HCT116 (cell line): ENCODE measurements at regions not wholly inside any gene's neighbourhood (a gene's known extent, or its start where the extent isn't known, plus 50 kb on each side); places are given as distances from the start of the nearest gene placed in this dataset.

Source experiments
- ATAC-seq: fragments of 200-7000 bp; cut with Tn5 transposase; 2 replicates; pipeline ENCODE4 v1.9.1; 2020; ENCODE audit warnings: mild to moderate bottlenecking, moderate library complexity
- BruUV-seq: library from RNA; stranded (reverse); fragments of 400-500 nt; replicated peaks from 2 replicates; lab custom pipeline; 2021; lab: Mats Ljungman, UMichigan
- CTCF ChIA-PET: fragments of 300-600 bp; sonication (Branson Sonifier 250); formaldehyde crosslinking; loops from one replicate; lab custom pipeline; 2021; ENCODE audit warnings: antibody characterized with exemption; lab: Charles Lee
- POLR2A ChIA-PET: fragments of 300-600, 350-600 bp; sonication (Branson Sonifier 250); formaldehyde crosslinking; loops from one replicate; lab custom pipeline; 2021; ENCODE audit warnings: antibody characterized with exemption; lab: Charles Lee
- RAD21 ChIA-PET, 2 experiments: fragments of 300-600 bp; sonication (Branson Sonifier 250); formaldehyde crosslinking; loops; one replicate each; lab custom pipeline; 2023; ENCODE audit warnings: low total read pairs in 2 of 2; ENCODE audit not compliant: uncharacterized antibody in 2 of 2, unreplicated experiment in 2 of 2, low non-redundant PET in 1 of 2; lab: Charles Lee
- DNase-seq: peaks from one replicate; pipeline ENCODE4 v3.0.0-alpha.2; 2010; ENCODE audit warnings: low read depth, low spot score
- H2AFZ ChIP-seq: fragments of 200-600 bp; shearing (Covaris generic), sonication (generic); 2 replicates; pipeline ENCODE4 v1.6.1; 2017; ENCODE audit warnings: low read depth, mixed run types, mixed read lengths, antibody characterized with exemption, low read length; ENCODE audit not compliant: poor library complexity, severe bottlenecking
- H3K27ac ChIP-seq: 2 replicates; pipeline ENCODE4 v1.5.1; 2012; ENCODE audit warnings: low read depth, low read length
- H3K27me3 ChIP-seq: fragments of 200-600 bp; sonication (generic); 2 replicates; pipeline ENCODE4 v1.6.1; 2016; ENCODE audit warnings: mixed run types, low read length, mixed read lengths; ENCODE audit not compliant: insufficient read depth
- H3K36me3 ChIP-seq, 2 experiments: fragments of 200-500 bp in 1 of 2; fragments of 200-600 bp in 1 of 2; sonication (Bioruptor generic) in 1 of 2; sonication (generic) in 1 of 2; 2 replicates each; pipeline versions ENCODE4 v1.5.1 to v1.6.1; 2014 to 2016; ENCODE audit warnings: low read length in 2 of 2, inconsistent platforms in 1 of 2, mixed read lengths in 1 of 2, mixed run types in 1 of 2; ENCODE audit not compliant: insufficient read depth in 2 of 2, control insufficient read depth in 1 of 2
- H3K4me1 ChIP-seq, 2 experiments: fragments of 200-600 bp in 1 of 2; sonication (generic) in 1 of 2; 2 replicates each; pipeline versions ENCODE4 v1.5.1 to v1.6.1; 2012 to 2017; ENCODE audit warnings: low read length in 2 of 2, inconsistent platforms in 1 of 2, mild to moderate bottlenecking in 1 of 2, mixed read lengths in 1 of 2, mixed run types in 1 of 2, moderate library complexity in 1 of 2; ENCODE audit not compliant: insufficient read depth in 2 of 2, control insufficient read depth in 1 of 2
- H3K4me2 ChIP-seq: fragments of 200-600 bp; sonication (generic); 2 replicates; pipeline ENCODE4 v1.6.1; 2017; ENCODE audit warnings: mixed run types, low read length, mixed read lengths
- H3K4me3 ChIP-seq, 2 experiments: fragments of 200-600 bp in 1 of 2; sonication (generic) in 1 of 2; replicated peaks in 1 of 2; 2 replicates each; pipeline ENCODE4 v1.5.1; 2011 to 2016; ENCODE audit warnings: low read length in 2 of 2, control low read depth in 1 of 2, low read depth in 1 of 2, mild to moderate bottlenecking in 1 of 2, mixed read lengths in 1 of 2, mixed run types in 1 of 2
- H3K79me2 ChIP-seq: fragments of 200-600 bp; sonication (generic); 2 replicates; pipeline ENCODE4 v1.6.1; 2017; ENCODE audit warnings: mild to moderate bottlenecking, mixed run types, low read length, moderate library complexity, mixed read lengths; ENCODE audit not compliant: insufficient read depth
- H3K9ac ChIP-seq: fragments of 200-600 bp; sonication (generic); 2 replicates; pipeline ENCODE4 v1.6.1; 2016; ENCODE audit warnings: low read length, mixed read lengths
- H3K9me2 ChIP-seq: fragments of 200-600 bp; sonication (generic), shearing (Covaris generic); 2 replicates; pipeline ENCODE4 v1.6.1; 2017; ENCODE audit warnings: mixed run types, mild to moderate bottlenecking, moderate library complexity; ENCODE audit not compliant: insufficient read depth
- H3K9me3 ChIP-seq, 2 experiments: fragments of 200-500 bp in 1 of 2; fragments of 200-600 bp in 1 of 2; sonication (Bioruptor generic) in 1 of 2; sonication (generic) in 1 of 2; 2 replicates each; pipeline ENCODE4 v1.6.1; 2014 to 2017; ENCODE audit warnings: low read length in 2 of 2, mixed read lengths in 2 of 2, inconsistent platforms in 1 of 2, low read depth in 1 of 2, mild to moderate bottlenecking in 1 of 2, mixed run types in 1 of 2, moderate library complexity in 1 of 2; ENCODE audit not compliant: control insufficient read depth in 1 of 2, insufficient read depth in 1 of 2
- H4K20me1 ChIP-seq: fragments of 200-600 bp; sonication (generic), shearing (Covaris generic); 2 replicates; pipeline ENCODE4 v1.6.1; 2017; ENCODE audit warnings: mixed run types, mild to moderate bottlenecking, moderate library complexity; ENCODE audit not compliant: insufficient read depth
- CEBPB ChIP-seq: IDR thresholded peaks from 2 replicates; pipeline ENCODE4 v1.6.1; 2012; ENCODE audit warnings: low read depth
- CTCF ChIP-seq, 3 experiments: fragments of 200-600 bp in 1 of 3; sonication (generic) in 1 of 3; IDR thresholded peaks in 2 of 3; conservative IDR thresholded peaks in 1 of 3; 2 replicates each; pipeline ENCODE4 v1.5.1; 2012 to 2017; ENCODE audit warnings: low read depth in 2 of 3, low read length in 2 of 3, antibody characterized with exemption in 1 of 3, borderline replicate concordance in 1 of 3, control low read depth in 1 of 3, mild to moderate bottlenecking in 1 of 3, mixed read lengths in 1 of 3, mixed run types in 1 of 3, moderate library complexity in 1 of 3; ENCODE audit not compliant: insufficient read depth in 1 of 3
- EGR1 ChIP-seq: IDR thresholded peaks from 2 replicates; pipeline ENCODE4 v1.6.1; 2012; ENCODE audit warnings: low read depth
- ELF1 ChIP-seq: IDR thresholded peaks from 2 replicates; pipeline ENCODE4 v1.6.1; 2012; ENCODE audit warnings: low read depth, borderline replicate concordance
- JUND ChIP-seq: IDR thresholded peaks from 2 replicates; pipeline ENCODE4 v1.6.1; 2012
- MAX ChIP-seq: IDR thresholded peaks from 2 replicates; pipeline ENCODE4 v1.6.1; 2012
- POLR2AphosphoS5 ChIP-seq: IDR thresholded peaks from 2 replicates; pipeline ENCODE4 v1.6.1; 2011; ENCODE audit warnings: mild to moderate bottlenecking, low read depth, low read length, moderate library complexity
- RAD21 ChIP-seq: IDR thresholded peaks from 2 replicates; pipeline ENCODE4 v1.6.1; 2012; ENCODE audit warnings: low read depth, mild to moderate bottlenecking
- SIN3A ChIP-seq: IDR thresholded peaks from 2 replicates; pipeline ENCODE4 v1.6.1; 2012; ENCODE audit warnings: low read depth
- SP1 ChIP-seq: IDR thresholded peaks from 2 replicates; pipeline ENCODE4 v1.6.1; 2012; ENCODE audit warnings: low read depth
- SRF ChIP-seq: IDR thresholded peaks from 2 replicates; pipeline ENCODE4 v1.6.1; 2012; ENCODE audit warnings: low read depth
- ZNF274 ChIP-seq: fragments of 200-500 bp; sonication (Bioruptor generic); IDR thresholded peaks from 2 replicates; pipeline ENCODE4 v1.6.1; 2014; ENCODE audit warnings: mild to moderate bottlenecking, low read depth, low read length, inconsistent platforms
- intact Hi-C: fragments of 100-400 bp; cut with micrococcal nuclease; formaldehyde crosslinking; loops from 2 replicates; pipeline ENCODE4 v1.10.0; 2022
- TF ChIP-seq, protein P1 (sequence below): IDR thresholded peaks from 2 replicates; pipeline ENCODE4 v1.6.1; 2011; ENCODE audit warnings: mild to moderate bottlenecking, low read length, moderate library complexity; ENCODE audit not compliant: insufficient replicate concordance; ENCODE audit errors: extremely low read depth

- POLR2A ChIA-PET = no interaction called here
- CTCF ChIA-PET = no interaction called here
- H3K27me3 ChIP-seq = peaks cover 34% of the 10 kb centered on the region
- no peaks in the 10 kb centered on the region for H3K79me2 ChIP-seq
- no peaks in the 10 kb centered on the region for H3K9me2 ChIP-seq
- H3K27ac ChIP-seq = no peak overlapping the region
- no peak overlapping the region for H3K4me2 ChIP-seq
- no peaks in the 10 kb centered on the region for H3K36me3 ChIP-seq
- H3K4me1 ChIP-seq = 0 out of 4 replicates have a peak, but pooled peaks cover 0 to 5% of the 10 kb centered on the region in 2 experiments
- no peak overlapping the region for H3K9ac ChIP-seq
- BruUV-seq = no TSS peak
- no peaks in the 10 kb centered on the region for H3K9me3 ChIP-seq
- no peaks in the 10 kb centered on the region for H4K20me1 ChIP-seq
- no peak overlapping the region for H2AFZ ChIP-seq
- TF ChIP-seq SIN3A = no peak
- TF ChIP-seq ELF1 = no peak
- no peak for TF ChIP-seq ZNF274
- no peak for TF ChIP-seq CEBPB
- TF ChIP-seq MAX = no peak
- no peak for TF ChIP-seq JUND
- TF ChIP-seq RAD21 = no peak
- TF ChIP-seq, protein P1, sequence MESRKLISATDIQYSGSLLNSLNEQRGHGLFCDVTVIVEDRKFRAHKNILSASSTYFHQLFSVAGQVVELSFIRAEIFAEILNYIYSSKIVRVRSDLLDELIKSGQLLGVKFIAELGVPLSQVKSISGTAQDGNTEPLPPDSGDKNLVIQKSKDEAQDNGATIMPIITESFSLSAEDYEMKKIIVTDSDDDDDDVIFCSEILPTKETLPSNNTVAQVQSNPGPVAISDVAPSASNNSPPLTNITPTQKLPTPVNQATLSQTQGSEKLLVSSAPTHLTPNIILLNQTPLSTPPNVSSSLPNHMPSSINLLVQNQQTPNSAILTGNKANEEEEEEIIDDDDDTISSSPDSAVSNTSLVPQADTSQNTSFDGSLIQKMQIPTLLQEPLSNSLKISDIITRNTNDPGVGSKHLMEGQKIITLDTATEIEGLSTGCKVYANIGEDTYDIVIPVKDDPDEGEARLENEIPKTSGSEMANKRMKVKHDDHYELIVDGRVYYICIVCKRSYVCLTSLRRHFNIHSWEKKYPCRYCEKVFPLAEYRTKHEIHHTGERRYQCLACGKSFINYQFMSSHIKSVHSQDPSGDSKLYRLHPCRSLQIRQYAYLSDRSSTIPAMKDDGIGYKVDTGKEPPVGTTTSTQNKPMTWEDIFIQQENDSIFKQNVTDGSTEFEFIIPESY = no peak
- no peak overlapping the region for H3K4me3 ChIP-seq
- intact Hi-C loops = no loop called here
- DNase-seq (no peak), ATAC-seq (no peak)
- RAD21 ChIA-PET = no interaction called here
These were observed 181.1 kb downstream of the MIAT start for GRCh38 chr22:26838471-26838825.

DNA sequence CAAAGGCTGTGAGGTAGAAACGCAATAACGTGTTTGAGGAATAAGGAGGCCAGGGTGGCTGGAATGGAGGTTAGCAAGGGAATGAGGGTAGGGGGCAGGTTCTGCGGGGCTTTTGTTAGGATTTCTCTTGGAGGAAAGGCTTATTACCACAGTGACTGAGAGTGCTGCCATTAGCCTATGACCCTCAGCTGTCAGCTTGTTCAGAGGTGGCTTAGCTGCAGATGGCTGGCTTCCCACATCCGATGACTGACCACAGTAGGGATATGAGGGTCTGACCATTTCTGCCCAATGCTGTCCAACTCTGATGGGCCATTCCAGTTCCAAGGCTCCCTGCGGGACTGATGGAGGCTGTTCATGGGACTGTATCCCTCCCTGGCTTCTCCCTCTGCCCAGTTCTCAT, 181.8 kb downstream of the MIAT start:
- CTCF ChIA-PET = no interaction called here
- Histone ChIP-seq H3K27ac (no peak overlapping the region), H3K79me2 (no peaks in the 10 kb centered on the region), H4K20me1 (no peaks in the 10 kb centered on the region), H3K36me3 (no peaks in the 10 kb centered on the region), H3K9me3 (no peaks in the 10 kb centered on the region), H2AFZ (no peak overlapping the region), H3K9ac (no peak overlapping the region), H3K4me1 (0 out of 4 replicates have a peak, but pooled peaks cover 0 to 5% of the 10 kb centered on the region in 2 experiments), H3K4me3 (no peak overlapping the region), H3K27me3 (peaks cover 42% of the 10 kb centered on the region), H3K4me2 (no peak overlapping the region), H3K9me2 (no peaks in the 10 kb centered on the region)
- RAD21 ChIA-PET = no interaction called here
- no peak for ATAC-seq
- no peak for DNase-seq
- no TSS peak for BruUV-seq
- intact Hi-C loops = no loop called here
- POLR2A ChIA-PET = no interaction called here
- no peak for TF ChIP-seq POLR2AphosphoS5
- TF ChIP-seq SP1 = no peak
- no peak for TF ChIP-seq EGR1
- no peak for TF ChIP-seq ZNF274
- TF ChIP-seq MAX = no peak
- TF ChIP-seq, protein P1 = no peak
- no peak for TF ChIP-seq CTCF (IDR thresholded peaks at IDR 0.05 in 2 of 3, conservative IDR thresholded peaks at IDR 0.05 in 1 of 3; ENCODE audit: borderline replicate concordance in 1 of 3, insufficient read depth in 1 of 3, low read depth in 2 of 3, low read length in 2 of 3)
- no peak for TF ChIP-seq SRF
- no peak for TF ChIP-seq ELF1
